Neural cell (in vitro differentiated cells): ENCODE measurements at regions not wholly inside any gene's neighbourhood (a gene's known extent, or its start where the extent isn't known, plus 50 kb on each side); places are given as distances from the start of the nearest gene placed in this dataset.

ENCODE experiments used
- H2AFZ ChIP-seq: fragments of 200-600, 300-800 bp; sonication (generic), shearing (Covaris generic); 2 replicates; pipeline ENCODE4 v1.6.0; 2014; ENCODE audit warnings: low read depth, mild to moderate bottlenecking, antibody characterized with exemption, low read length, moderate library complexity
- H3F3A ChIP-seq: fragments of 200-600 bp; shearing (Covaris generic); 2 replicates; pipeline ENCODE4 v1.6.1; 2016; ENCODE audit warnings: mild to moderate bottlenecking, moderate library complexity, mixed read lengths, antibody characterized with exemption, low read length; ENCODE audit not compliant: insufficient read depth, poor library complexity, severe bottlenecking
- H3K27ac ChIP-seq: fragments of 200-600, 300-800 bp; sonication (generic), shearing (Covaris generic); 2 replicates; pipeline ENCODE4 v1.5.1; 2014; ENCODE audit warnings: mild to moderate bottlenecking, low read length, moderate library complexity
- H3K27me3 ChIP-seq: fragments of 300-800, 200-600 bp; sonication (generic), shearing (Covaris generic); 2 replicates; pipeline ENCODE4 v1.6.0; 2014; ENCODE audit warnings: mild to moderate bottlenecking, low read depth, low read length, moderate library complexity; ENCODE audit not compliant: insufficient read depth
- H3K36me3 ChIP-seq: fragments of 300-800, 200-600 bp; sonication (generic), shearing (Covaris generic); 2 replicates; pipeline ENCODE4 v1.5.1; 2014; ENCODE audit warnings: mild to moderate bottlenecking, antibody characterized with exemption, low read length, moderate library complexity; ENCODE audit not compliant: insufficient read depth
- H3K4me2 ChIP-seq: fragments of 300-800, 200-600 bp; sonication (generic), shearing (Covaris generic); 2 replicates; pipeline ENCODE4 v1.6.0; 2014; ENCODE audit warnings: mild to moderate bottlenecking, low read length
- H3K4me3 ChIP-seq: fragments of 300-800, 200-600 bp; sonication (generic), shearing (Covaris generic); 2 replicates; pipeline ENCODE4 v1.5.1; 2014; ENCODE audit warnings: mild to moderate bottlenecking, low read length, moderate library complexity
- H3K79me2 ChIP-seq: fragments of 200-600 bp; shearing (Covaris generic); replicated peaks from 2 replicates; pipeline ENCODE4 v1.6.0; 2014; ENCODE audit warnings: mild to moderate bottlenecking, low read length, moderate library complexity; ENCODE audit not compliant: insufficient read depth
- H3K9ac ChIP-seq: fragments of 300-800, 200-600 bp; sonication (generic), shearing (Covaris generic); 2 replicates; pipeline ENCODE4 v1.6.1; 2016; ENCODE audit warnings: mild to moderate bottlenecking, low read length, mixed read lengths
- H3K9me2 ChIP-seq: fragments of 200-600 bp; shearing (Covaris generic); 2 replicates; pipeline ENCODE4 v1.6.1; 2016; ENCODE audit warnings: mild to moderate bottlenecking, low read length, mixed read lengths; ENCODE audit not compliant: insufficient read depth
- H3K9me3 ChIP-seq: fragments of 200-600, 300-800 bp; sonication (generic), shearing (Covaris generic); 2 replicates; pipeline ENCODE4 v1.6.1; 2016; ENCODE audit warnings: mild to moderate bottlenecking, mixed run types, low read length, moderate library complexity, mixed read lengths
- H4K20me1 ChIP-seq: fragments of 200-600 bp; shearing (Covaris generic); 2 replicates; pipeline ENCODE4 v1.6.1; 2016; ENCODE audit warnings: mild to moderate bottlenecking, mixed run types; ENCODE audit not compliant: insufficient read depth
- EP300 ChIP-seq: fragments of 450-650 bp; conservative IDR thresholded peaks from 2 replicates; pipeline ENCODE4 v1.6.1; 2014; ENCODE audit warnings: antibody characterized with exemption, mild to moderate bottlenecking, moderate library complexity; ENCODE audit not compliant: poor library complexity, severe bottlenecking
- EZH2 ChIP-seq: fragments of 200-600, 300-800 bp; shearing (Covaris generic), sonication (generic); IDR thresholded peaks from 2 replicates; pipeline ENCODE4 v1.6.1; 2014; ENCODE audit warnings: antibody characterized with exemption, low read length, borderline replicate concordance, mild to moderate bottlenecking; ENCODE audit not compliant: insufficient read depth, poor library complexity, severe bottlenecking
- MXI1 ChIP-seq: fragments of 450-650 bp; conservative IDR thresholded peaks from 2 replicates; pipeline ENCODE4 v1.6.1; 2014; ENCODE audit warnings: antibody characterized with exemption, mild to moderate bottlenecking; ENCODE audit not compliant: poor library complexity, severe bottlenecking
- POLR2AphosphoS5 ChIP-seq: IDR thresholded peaks from 2 replicates; pipeline ENCODE4 v1.6.1; 2012
- RAD21 ChIP-seq: fragments of 450-650 bp; conservative IDR thresholded peaks from 2 replicates; pipeline ENCODE4 v1.6.1; 2014; ENCODE audit warnings: antibody characterized with exemption, mild to moderate bottlenecking, moderate library complexity
- SMC3 ChIP-seq: fragments of 450-650 bp; conservative IDR thresholded peaks from 2 replicates; pipeline ENCODE4 v1.6.1; 2014; ENCODE audit warnings: antibody characterized with exemption, mild to moderate bottlenecking, moderate library complexity; ENCODE audit not compliant: poor library complexity
- TAF1 ChIP-seq: IDR thresholded peaks from 2 replicates; pipeline ENCODE4 v1.6.1; 2012; ENCODE audit warnings: low read depth
- TF ChIP-seq, protein P1 (sequence below): fragments of 450-650 bp; IDR thresholded peaks from 2 replicates; pipeline ENCODE4 v1.5.1; 2014; ENCODE audit warnings: antibody characterized with exemption, mild to moderate bottlenecking, moderate library complexity; ENCODE audit not compliant: poor library complexity, severe bottlenecking
- TF ChIP-seq, protein P2 (sequence below): IDR thresholded peaks from 2 replicates; pipeline ENCODE4 v1.6.1; 2012; ENCODE audit warnings: borderline replicate concordance

DNA sequence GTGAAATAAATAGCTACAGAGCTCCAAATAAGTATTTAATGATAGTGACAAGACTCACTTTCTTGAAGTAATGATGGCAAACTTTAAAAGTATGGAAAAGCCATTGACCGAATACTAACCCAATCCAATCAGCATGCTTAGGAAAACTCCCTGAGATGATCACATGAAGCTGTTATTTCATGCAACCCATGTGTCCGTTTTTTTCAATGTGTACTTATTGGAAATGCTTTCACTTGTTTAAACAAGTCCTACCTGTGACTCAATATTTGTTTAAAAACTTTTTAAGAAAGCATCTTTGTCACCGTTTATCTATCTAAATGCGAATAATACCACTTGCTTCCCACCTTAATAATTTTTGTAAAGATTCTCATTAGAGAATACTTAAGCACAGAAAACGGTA is 185.8 kb downstream of the NRIP1 start:
- no peaks in the 10 kb centered on the region for H3K9me2 ChIP-seq
- H3K9ac ChIP-seq, result no peak overlapping the region
- H3K9me3 ChIP-seq, result no peaks in the 10 kb centered on the region
- H3K27me3 ChIP-seq, result no peaks in the 10 kb centered on the region
- no peaks in the 10 kb centered on the region for H3F3A ChIP-seq
- H3K4me3 ChIP-seq, result no peak overlapping the region
- no peak overlapping the region for H2AFZ ChIP-seq
- no peaks in the 10 kb centered on the region for H3K36me3 ChIP-seq
- H4K20me1 ChIP-seq, result no peaks in the 10 kb centered on the region
- H3K27ac ChIP-seq, result no peak overlapping the region
- H3K4me2 ChIP-seq, result no peak overlapping the region
- H3K79me2 ChIP-seq, result no peaks in the 10 kb centered on the region
- TF ChIP-seq, protein P1, sequence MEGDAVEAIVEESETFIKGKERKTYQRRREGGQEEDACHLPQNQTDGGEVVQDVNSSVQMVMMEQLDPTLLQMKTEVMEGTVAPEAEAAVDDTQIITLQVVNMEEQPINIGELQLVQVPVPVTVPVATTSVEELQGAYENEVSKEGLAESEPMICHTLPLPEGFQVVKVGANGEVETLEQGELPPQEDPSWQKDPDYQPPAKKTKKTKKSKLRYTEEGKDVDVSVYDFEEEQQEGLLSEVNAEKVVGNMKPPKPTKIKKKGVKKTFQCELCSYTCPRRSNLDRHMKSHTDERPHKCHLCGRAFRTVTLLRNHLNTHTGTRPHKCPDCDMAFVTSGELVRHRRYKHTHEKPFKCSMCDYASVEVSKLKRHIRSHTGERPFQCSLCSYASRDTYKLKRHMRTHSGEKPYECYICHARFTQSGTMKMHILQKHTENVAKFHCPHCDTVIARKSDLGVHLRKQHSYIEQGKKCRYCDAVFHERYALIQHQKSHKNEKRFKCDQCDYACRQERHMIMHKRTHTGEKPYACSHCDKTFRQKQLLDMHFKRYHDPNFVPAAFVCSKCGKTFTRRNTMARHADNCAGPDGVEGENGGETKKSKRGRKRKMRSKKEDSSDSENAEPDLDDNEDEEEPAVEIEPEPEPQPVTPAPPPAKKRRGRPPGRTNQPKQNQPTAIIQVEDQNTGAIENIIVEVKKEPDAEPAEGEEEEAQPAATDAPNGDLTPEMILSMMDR, result no peak
- TF ChIP-seq MXI1, result no peak
- no peak for TF ChIP-seq RAD21
- TF ChIP-seq POLR2AphosphoS5, result no peak
- TF ChIP-seq, protein P2, sequence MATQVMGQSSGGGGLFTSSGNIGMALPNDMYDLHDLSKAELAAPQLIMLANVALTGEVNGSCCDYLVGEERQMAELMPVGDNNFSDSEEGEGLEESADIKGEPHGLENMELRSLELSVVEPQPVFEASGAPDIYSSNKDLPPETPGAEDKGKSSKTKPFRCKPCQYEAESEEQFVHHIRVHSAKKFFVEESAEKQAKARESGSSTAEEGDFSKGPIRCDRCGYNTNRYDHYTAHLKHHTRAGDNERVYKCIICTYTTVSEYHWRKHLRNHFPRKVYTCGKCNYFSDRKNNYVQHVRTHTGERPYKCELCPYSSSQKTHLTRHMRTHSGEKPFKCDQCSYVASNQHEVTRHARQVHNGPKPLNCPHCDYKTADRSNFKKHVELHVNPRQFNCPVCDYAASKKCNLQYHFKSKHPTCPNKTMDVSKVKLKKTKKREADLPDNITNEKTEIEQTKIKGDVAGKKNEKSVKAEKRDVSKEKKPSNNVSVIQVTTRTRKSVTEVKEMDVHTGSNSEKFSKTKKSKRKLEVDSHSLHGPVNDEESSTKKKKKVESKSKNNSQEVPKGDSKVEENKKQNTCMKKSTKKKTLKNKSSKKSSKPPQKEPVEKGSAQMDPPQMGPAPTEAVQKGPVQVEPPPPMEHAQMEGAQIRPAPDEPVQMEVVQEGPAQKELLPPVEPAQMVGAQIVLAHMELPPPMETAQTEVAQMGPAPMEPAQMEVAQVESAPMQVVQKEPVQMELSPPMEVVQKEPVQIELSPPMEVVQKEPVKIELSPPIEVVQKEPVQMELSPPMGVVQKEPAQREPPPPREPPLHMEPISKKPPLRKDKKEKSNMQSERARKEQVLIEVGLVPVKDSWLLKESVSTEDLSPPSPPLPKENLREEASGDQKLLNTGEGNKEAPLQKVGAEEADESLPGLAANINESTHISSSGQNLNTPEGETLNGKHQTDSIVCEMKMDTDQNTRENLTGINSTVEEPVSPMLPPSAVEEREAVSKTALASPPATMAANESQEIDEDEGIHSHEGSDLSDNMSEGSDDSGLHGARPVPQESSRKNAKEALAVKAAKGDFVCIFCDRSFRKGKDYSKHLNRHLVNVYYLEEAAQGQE, result no peak
- no peak for TF ChIP-seq SMC3
- no peak for TF ChIP-seq TAF1
- no peak for TF ChIP-seq EP300
- no peak for TF ChIP-seq EZH2

DNA sequence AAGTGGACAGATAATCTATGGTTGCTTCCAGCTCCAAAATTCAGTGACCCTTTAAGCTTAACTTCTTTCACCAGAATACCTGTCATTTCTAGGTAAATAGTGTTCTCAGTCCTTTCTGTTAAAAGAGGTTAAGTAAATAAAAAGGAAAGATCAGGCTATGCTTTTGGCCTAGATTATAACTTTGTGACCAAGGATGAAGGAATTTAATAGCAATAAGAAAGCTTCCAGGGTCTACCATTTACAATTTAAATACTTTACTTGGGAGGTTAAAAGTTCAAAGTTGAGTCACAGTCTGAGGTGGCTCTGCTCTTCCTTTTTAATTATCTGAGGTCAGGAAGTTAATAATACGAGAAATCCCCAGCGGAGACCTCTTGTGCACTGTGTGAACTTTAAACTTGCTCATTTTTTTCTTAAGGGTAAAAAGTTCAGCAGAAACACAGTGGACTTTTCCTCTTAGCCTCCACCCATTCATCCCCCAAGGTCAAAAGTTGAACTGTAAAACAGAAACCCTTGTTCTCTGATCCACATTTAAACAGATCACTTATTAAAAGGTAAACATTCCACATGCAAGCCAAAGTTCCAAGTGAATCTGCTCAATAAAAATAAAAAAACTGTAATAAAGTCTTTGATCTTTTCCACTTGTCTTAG is 187.1 kb downstream of the NRIP1 start:
- no peaks in the 10 kb centered on the region for H4K20me1 ChIP-seq
- H3K36me3 ChIP-seq, result no peaks in the 10 kb centered on the region
- H3K4me2 ChIP-seq, result no peak overlapping the region
- TF ChIP-seq, protein P1, result no peak
- no peak for TF ChIP-seq POLR2AphosphoS5
- TF ChIP-seq, protein P2, result no peak
- TF ChIP-seq MXI1, result no peak
- no peak for TF ChIP-seq EP300
- TF ChIP-seq EZH2, result no peak
- no peak for TF ChIP-seq RAD21
- TF ChIP-seq TAF1, result no peak
- no peak for TF ChIP-seq SMC3
- H3K27me3 ChIP-seq, result no peaks in the 10 kb centered on the region
- no peak overlapping the region for H3K4me3 ChIP-seq
- no peak overlapping the region for H3K9ac ChIP-seq
- no peaks in the 10 kb centered on the region for H3F3A ChIP-seq
- no peak overlapping the region for H3K27ac ChIP-seq
- H2AFZ ChIP-seq, result no peak overlapping the region
- H3K9me2 ChIP-seq, result no peaks in the 10 kb centered on the region
- no peaks in the 10 kb centered on the region for H3K79me2 ChIP-seq
- no peaks in the 10 kb centered on the region for H3K9me3 ChIP-seq
